Right cardiac atrium (tissue), 5 donors: ENCODE measurements at regions not wholly inside any gene's neighbourhood (a gene's known extent, or its start where the extent isn't known, plus 50 kb on each side); places are given as distances from the start of the nearest gene placed in this dataset.

ENCODE experiments used
- ATAC-seq, 2 donors: fragments of 200-7000 bp; cut with Tn5 transposase; one replicate each; pipeline versions ENCODE4 v1.8.0 to v1.9.1; 2020; ENCODE audit warnings: moderate library complexity in 2 of 2, mild to moderate bottlenecking in 1 of 2
- DNase-seq, 3 donors: peaks; one replicate each; pipeline ENCODE4 v3.0.0-alpha.2; 2020
- H3K27ac ChIP-seq: one replicate; pipeline ENCODE4 v1.5.1; 2013; ENCODE audit warnings: mild to moderate bottlenecking, low read length, control low read depth, moderate library complexity
- H3K27me3 ChIP-seq: one replicate; pipeline ENCODE4 v1.6.1; 2013; ENCODE audit not compliant: control insufficient read depth, insufficient read depth
- H3K4me1 ChIP-seq: one replicate; pipeline ENCODE4 v1.6.1; 2013; ENCODE audit warnings: low read length; ENCODE audit not compliant: control insufficient read depth, insufficient read depth
- H3K4me3 ChIP-seq: one replicate; pipeline ENCODE4 v1.5.1; 2013; ENCODE audit warnings: low read length, control low read depth
- H3K9me3 ChIP-seq: one replicate; pipeline ENCODE4 v1.6.1; 2013; ENCODE audit warnings: low read length; ENCODE audit not compliant: control insufficient read depth
- WGBS: extraction: QIAGEN DNeasy Blood & Tissue Kit; methylation state at CpG from one replicate; pipeline ENCODE4 v1.1.7; 2013; 5-methylcytosine and 5-hydroxymethylcytosine counted together
- intact Hi-C, 4 donors: fragments of 100-400 bp; cut with DNase I; formaldehyde crosslinking; loops; one replicate each; pipeline versions ENCODE4 v1.11.0 to v1.14.0; 2022 to 2023
- donor health status: healthy with polysubstance abuse.
- donor health status: DM: no; HTN: yes; CAD: no.
- donor health status: DM: no; HTN: no; CAD: no.
- donor health status: DM: no; HTN: yes; CAD: no; lungs with severe emphysema.
- donor health status: DM: yes; HTN: yes; CAD: no.

DNA sequence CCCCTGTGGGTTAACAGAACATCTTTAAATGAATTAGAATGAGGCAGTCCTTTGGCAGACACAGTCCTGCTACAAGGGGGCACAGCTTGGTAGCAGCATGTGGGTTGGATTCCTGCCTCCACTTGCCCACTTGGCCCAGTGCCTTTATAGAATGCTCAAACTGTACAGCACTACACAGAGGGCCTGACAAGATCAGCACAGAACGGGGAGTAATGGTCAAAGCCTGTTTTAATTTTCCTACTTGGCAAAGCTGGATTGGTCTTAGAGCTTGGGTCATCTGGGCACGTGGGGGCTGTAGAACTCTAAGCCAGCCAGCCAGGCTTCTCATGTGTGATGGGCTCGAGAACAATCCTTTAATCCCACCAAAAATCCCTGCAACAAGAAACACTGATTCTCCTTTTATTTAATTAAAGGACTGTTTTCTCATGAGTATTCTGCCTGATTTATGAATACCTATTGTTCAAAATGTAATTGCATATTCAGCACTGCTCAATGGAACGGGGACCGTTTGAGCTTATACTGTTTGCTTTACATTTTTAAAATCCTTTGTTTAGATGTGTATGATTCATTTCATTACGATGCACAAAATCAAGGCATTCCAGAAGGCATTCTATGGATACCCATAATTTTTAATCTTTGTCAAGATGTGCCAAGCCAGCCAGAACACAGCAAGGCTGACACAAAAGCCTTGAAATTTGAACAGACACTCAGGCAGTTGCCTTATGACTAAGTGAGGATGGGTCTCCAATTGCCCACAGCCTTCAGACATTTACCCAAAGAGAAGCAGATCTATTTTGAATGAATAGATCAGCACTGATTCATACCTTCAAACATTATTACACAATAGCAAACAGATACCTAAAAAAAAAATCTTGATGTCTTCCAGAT is 249.3 kb upstream of the TGFBR2 start:
- no peak for DNase-seq
- Histone ChIP-seq H3K9me3 (no peaks in the 10 kb centered on the region), H3K27ac (no peak overlapping the region), H3K4me1 (peaks cover 5% of the 10 kb centered on the region), H3K4me3 (no peak overlapping the region), H3K27me3 (no peaks in the 10 kb centered on the region)
- 90% methylated on average over 6 of the region's 6 CpGs for WGBS
- intact Hi-C loops = no loop called here
- no peak for ATAC-seq

DNA sequence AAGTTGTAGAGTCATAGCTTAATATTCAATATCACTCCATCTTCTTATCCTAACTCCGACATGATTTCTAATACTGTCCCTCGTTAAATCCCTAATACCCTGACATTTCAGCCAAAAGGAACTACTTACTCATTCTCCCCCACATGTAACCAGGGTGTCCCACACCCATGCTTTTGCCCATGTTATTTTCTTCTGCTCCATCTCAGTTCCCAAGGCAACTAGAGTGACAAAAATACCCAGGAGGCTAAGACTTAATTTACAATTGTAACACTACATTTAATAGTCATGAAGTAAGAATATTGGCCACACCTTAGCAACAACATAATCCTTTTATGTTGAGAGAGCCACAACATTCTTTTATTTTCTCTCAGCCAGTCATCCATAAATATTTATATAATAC is 248.5 kb upstream of the TGFBR2 start:
- no peak for DNase-seq
- H3K4me1 ChIP-seq = peaks cover 5% of the 10 kb centered on the region
- 75% methylated on average over 2 of the region's 2 CpGs for WGBS
- no peaks in the 10 kb centered on the region for H3K27me3 ChIP-seq
- H3K4me3 ChIP-seq = no peak overlapping the region
- no peak for ATAC-seq
- H3K27ac ChIP-seq = no peak overlapping the region
- intact Hi-C loops = no loop called here
- H3K9me3 ChIP-seq = no peaks in the 10 kb centered on the region

DNA sequence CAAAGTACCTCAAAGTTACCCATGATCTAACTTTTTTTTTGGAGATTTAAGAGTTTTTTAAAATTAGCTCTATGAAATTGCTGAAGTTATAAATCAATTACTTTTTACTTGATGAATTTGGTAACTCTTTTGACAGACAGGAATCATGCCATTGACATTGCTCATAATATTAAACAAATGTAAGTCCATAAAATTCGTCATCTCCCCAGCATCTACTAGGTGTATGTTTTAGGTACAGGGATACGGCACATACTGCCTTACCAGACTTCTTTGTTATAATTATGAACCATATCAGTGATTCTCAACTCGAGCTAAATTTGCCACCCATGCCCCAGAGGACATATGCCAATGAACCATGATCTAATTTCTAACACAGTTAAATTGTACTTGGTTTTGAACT is 247.5 kb upstream of the TGFBR2 start:
- Histone ChIP-seq H3K4me1 (peaks cover 5% of the 10 kb centered on the region), H3K27me3 (no peaks in the 10 kb centered on the region), H3K27ac (no peak overlapping the region), H3K9me3 (no peaks in the 10 kb centered on the region), H3K4me3 (no peak overlapping the region)
- intact Hi-C loops = no loop called here
- DNase-seq (no peak), ATAC-seq (no peak)
- 85% methylated on average over 3 of the region's 3 CpGs for WGBS

DNA sequence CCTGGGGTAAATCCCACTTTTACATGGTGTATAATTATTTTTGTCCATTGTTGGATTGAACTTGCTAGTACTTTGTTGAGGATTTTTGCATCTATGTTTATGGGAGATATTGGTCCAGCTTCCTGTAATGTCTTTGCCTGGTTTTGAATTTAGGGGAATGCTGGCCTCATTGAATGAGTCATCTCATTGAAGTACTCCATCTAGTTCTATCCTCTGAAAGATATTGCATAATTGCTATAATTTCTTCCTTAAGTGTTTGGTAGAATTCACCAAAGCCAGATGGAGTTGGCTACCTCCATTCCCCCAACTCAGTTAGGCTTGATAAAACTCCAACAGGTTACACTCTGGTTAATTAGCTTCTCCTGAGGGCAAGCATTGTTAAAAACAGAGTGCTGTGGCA is 237.4 kb upstream of the TGFBR2 start:
- intact Hi-C loops = no loop called here
- Histone ChIP-seq H3K4me1 (no peaks in the 10 kb centered on the region), H3K27ac (no peak overlapping the region), H3K27me3 (no peaks in the 10 kb centered on the region), H3K9me3 (no peaks in the 10 kb centered on the region), H3K4me3 (no peak overlapping the region)
- DNase-seq = no peak
- peak; percentile 24 to 42 for ATAC-seq

DNA sequence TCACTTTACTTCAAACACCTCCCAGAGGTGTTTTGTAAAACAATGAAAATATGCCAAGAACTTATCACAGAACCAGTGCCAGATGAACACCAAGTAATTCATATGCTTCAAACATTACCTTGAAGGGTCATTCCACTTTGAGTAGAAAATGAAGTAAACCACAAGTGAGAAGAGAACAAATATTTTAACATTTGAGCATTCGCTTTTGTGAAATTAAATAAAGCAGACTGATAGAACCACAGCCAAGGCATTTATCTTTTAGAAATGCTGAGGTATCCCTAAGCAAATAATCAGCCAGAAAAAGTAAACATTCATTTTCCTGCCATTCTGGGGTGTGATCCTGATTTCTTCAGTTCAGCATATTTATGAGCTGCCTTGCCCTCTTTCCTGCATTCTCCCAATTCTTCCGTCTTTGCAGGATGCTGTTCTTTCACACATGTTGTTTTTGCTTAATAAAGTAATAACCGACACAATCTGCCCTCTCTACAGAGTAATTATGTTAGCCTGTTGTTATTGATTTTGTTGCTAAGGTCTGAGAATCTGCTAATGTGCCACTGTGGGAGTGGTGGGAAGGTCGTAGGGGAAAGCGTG is 235.6 kb upstream of the TGFBR2 start:
- Histone ChIP-seq H3K27ac (no peak overlapping the region), H3K4me1 (no peaks in the 10 kb centered on the region), H3K27me3 (no peaks in the 10 kb centered on the region), H3K4me3 (no peak overlapping the region), H3K9me3 (no peaks in the 10 kb centered on the region)
- 48% methylated on average over 5 of the region's 5 CpGs for WGBS
- DNase-seq = no peak
- intact Hi-C loops = no loop called here
- peak; percentile 44 to 67 for ATAC-seq

DNA sequence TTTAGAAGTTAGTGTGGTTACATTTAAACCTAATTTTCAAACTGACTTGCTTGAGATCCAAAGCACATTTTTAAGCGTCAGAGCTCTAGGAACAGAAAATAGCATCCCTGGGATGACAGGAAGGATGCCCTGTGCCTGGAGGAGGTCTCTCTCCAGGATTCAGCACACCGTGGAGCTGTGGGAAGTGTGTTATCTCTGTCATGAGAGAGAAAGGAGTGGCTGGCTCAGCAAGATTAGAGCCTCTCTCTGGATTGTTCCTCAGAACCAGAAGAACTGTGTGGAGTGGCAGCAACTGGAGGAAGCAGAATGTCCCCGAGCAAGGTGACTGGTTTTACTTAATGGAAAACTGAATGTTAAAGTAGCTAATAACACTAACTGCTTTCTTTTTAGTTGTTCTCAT is 233.6 kb upstream of the TGFBR2 start:
- DNase-seq (no peak), ATAC-seq (peak; percentile 62 to 85)
- 22% methylated on average over 3 of the region's 3 CpGs for WGBS
- peak overlapping the region; percentile 13 for H3K27ac ChIP-seq
- H3K9me3 ChIP-seq = no peaks in the 10 kb centered on the region
- intact Hi-C loops = no loop called here
- H3K4me1 ChIP-seq = no peaks in the 10 kb centered on the region
- no peaks in the 10 kb centered on the region for H3K27me3 ChIP-seq
- no peak overlapping the region for H3K4me3 ChIP-seq

DNA sequence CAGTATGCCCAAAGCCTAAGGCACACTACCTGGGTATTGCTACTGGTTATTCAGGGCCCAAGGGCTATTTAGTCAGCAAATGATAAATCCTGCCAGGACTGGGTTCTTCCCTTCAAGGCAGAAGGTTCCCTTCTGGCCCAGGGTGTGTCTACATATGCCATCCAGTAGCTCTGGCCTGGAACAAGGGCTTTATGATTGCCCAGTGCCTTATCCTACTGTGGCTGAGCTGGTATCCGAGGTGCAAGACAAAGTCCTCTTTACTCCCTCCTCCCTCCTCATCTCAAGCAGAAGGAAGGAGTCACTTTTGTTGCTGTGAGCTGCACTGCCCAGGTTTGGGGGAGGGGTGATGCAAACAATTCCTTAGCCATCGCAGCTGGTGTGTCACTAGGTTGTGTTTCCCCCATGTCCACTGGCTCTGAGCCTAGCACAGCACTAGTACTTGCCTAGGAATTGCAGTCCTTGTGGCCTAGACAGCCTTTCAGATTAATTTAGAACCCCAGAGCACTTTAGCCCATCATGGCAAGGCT is 221.8 kb upstream of the TGFBR2 start:
- intact Hi-C loops = no loop called here
- Histone ChIP-seq H3K4me1 (no peaks in the 10 kb centered on the region), H3K27ac (no peak overlapping the region), H3K9me3 (no peaks in the 10 kb centered on the region), H3K27me3 (no peaks in the 10 kb centered on the region), H3K4me3 (no peak overlapping the region)
- ATAC-seq (no peak), DNase-seq (no peak)
- WGBS = 90% methylated on average over 2 of the region's 2 CpGs

DNA sequence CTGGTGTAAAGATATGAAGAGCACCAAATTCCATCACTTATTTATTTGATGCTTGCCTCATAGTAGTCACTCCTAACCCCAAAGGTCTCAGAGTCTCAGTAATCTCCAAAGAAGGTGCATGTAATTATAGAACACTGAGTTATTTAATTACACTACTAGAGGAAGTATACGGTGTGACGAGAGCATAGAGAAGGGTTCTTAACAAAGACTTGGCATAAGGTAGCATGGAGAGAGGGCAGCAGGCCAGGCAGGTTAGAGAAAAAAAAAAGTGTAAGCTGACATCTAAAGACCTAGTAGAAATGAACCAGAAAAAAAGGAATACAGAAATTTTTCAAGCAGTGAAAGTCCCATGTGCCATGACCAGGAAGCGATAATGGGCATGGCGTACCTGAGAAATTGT is 213.3 kb upstream of the TGFBR2 start:
- Histone ChIP-seq H3K4me3 (no peak overlapping the region), H3K4me1 (peaks cover under 1% of the 10 kb centered on the region), H3K27me3 (no peaks in the 10 kb centered on the region), H3K27ac (no peak overlapping the region), H3K9me3 (no peaks in the 10 kb centered on the region)
- no peak for DNase-seq
- WGBS = 83% methylated on average over 4 of the region's 4 CpGs
- intact Hi-C loops = no loop called here
- no peak for ATAC-seq

DNA sequence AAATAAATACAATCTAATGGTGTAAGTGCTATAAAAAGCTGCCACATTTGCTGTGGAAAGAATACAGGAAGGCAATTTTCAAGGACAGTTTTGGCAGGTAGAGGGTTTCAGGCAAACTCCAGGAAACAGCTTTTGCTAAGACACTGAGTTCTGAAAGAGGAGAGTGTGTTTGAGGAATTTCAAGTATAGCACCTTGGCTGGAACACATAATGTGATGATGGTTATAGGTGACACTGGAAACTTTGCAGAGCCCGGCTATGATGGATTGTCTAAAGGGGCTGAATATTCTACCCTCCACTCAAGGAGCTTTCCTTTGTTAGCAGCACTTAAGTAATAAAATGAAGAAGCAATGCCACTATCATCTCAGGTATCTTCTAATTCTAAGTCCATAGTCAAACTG is 209.4 kb upstream of the TGFBR2 start:
- 81% methylated on average over 1 of the region's 1 CpG for WGBS
- Histone ChIP-seq H3K27me3 (no peaks in the 10 kb centered on the region), H3K4me3 (no peak overlapping the region), H3K9me3 (no peaks in the 10 kb centered on the region), H3K27ac (no peak overlapping the region), H3K4me1 (peaks cover 5% of the 10 kb centered on the region)
- intact Hi-C loops = no loop called here
- ATAC-seq = peak; percentile 58 to 73
- no peak for DNase-seq

DNA sequence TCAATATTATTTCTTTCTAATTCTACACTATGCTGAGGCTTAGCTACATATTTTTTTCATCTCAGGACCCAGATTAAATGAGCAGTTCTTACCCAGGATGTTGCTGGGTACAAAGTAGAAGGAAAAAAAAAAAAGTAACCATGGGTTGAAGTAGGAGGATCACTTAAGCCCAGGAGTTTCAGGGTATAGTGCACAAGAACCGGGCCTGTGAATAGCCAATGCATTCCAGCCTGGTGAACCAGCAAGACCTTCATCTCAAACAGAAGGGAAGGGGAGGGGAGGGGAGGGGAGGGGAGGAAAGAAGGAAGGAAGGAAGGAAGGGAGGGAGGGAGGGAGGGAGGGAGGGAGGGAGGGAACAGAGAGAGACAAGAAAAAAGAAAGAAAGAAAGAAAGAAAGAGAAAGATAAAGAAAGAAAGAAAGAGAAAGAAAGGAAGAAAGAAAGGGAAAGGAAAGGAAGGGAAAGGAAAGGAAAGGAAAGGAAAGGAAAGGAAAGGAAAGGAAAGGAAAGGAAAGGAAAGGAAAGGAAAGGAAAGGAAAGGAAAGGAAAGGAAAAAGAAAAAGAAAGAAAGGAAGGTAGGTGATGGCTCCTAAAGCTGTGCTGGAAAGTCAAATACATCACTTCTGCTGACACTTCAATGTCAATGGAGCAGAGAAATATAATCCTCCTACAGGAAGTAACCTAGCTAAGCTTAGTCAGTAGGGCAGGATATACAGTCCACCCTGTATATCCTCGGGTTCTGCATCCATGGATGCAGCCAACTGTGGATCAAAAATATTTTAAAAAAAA is 206.8 kb upstream of the TGFBR2 start:
- DNase-seq (no peak), ATAC-seq (no peak)
- intact Hi-C loops = no loop called here
- 92% methylated on average over 2 of the region's 2 CpGs for WGBS
- Histone ChIP-seq H3K27me3 (no peaks in the 10 kb centered on the region), H3K4me1 (peaks cover 5% of the 10 kb centered on the region), H3K4me3 (no peak overlapping the region), H3K27ac (no peak overlapping the region), H3K9me3 (no peaks in the 10 kb centered on the region)

DNA sequence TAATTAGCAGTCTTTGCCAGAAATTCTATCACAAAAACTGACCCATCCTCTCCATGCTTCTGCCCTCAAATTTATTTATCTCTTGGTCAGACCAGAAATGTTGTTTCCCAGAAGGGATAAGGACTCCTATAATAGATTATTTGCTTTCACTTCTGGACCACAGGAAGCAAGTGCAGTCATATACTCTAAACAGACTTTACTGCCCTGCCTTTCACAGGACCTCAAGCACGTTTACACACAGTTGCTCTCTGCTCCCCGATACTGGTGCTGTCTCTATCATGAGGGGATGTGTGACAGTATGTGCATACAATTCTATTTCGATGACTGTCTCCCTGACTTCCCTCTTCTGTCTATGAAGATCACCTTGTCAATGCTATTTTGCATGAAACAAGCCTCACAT is 205.5 kb upstream of the TGFBR2 start:
- ATAC-seq (peak in 1 of 2 donors; percentile 42), DNase-seq (no peak)
- Histone ChIP-seq H3K9me3 (no peaks in the 10 kb centered on the region), H3K27ac (no peak overlapping the region), H3K4me1 (peaks cover 5% of the 10 kb centered on the region), H3K27me3 (no peaks in the 10 kb centered on the region), H3K4me3 (no peak overlapping the region)
- intact Hi-C loops = no loop called here
- 30% methylated on average over 3 of the region's 3 CpGs for WGBS
